PC-3 (cell line): ENCODE measurements at regions not wholly inside any gene's neighbourhood (a gene's known extent, or its start where the extent isn't known, plus 50 kb on each side); places are given as distances from the start of the nearest gene placed in this dataset.

ENCODE experiments used
- EZH2 ChIP-seq: fragments of 300-600 bp; sonication (generic); IDR thresholded peaks from one replicate; pipeline ENCODE4 v1.6.1; 2017; ENCODE audit warnings: antibody characterized with exemption, mild to moderate bottlenecking, low read length; ENCODE audit not compliant: unreplicated experiment
- TF ChIP-seq, protein P1 (sequence below): fragments of 300-600 bp; sonication (generic); conservative IDR thresholded peaks from 2 replicates; pipeline ENCODE4 v1.5.1; 2017; ENCODE audit warnings: antibody characterized with exemption, low read depth, mild to moderate bottlenecking, low read length

DNA sequence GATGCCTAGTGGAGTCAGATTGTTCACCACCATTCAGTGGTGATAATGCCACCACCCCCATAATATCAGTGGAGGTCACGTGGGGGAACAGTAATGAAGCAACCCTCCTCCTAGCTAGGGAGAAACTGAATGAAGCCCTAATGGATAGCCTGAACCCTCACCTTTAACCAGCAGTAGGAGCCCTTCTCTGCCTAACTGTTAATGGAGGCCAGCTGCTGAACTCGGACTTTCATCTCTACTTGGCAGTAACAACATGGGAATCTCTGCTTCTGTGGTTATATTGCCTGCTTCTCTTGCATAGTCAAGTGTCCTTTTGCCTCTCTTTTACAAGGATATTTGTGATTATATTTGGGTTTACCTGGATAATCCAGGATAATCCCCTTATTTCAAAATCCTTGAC is 1097.9 kb downstream of the REEP3 start:
- TF ChIP-seq, protein P1, sequence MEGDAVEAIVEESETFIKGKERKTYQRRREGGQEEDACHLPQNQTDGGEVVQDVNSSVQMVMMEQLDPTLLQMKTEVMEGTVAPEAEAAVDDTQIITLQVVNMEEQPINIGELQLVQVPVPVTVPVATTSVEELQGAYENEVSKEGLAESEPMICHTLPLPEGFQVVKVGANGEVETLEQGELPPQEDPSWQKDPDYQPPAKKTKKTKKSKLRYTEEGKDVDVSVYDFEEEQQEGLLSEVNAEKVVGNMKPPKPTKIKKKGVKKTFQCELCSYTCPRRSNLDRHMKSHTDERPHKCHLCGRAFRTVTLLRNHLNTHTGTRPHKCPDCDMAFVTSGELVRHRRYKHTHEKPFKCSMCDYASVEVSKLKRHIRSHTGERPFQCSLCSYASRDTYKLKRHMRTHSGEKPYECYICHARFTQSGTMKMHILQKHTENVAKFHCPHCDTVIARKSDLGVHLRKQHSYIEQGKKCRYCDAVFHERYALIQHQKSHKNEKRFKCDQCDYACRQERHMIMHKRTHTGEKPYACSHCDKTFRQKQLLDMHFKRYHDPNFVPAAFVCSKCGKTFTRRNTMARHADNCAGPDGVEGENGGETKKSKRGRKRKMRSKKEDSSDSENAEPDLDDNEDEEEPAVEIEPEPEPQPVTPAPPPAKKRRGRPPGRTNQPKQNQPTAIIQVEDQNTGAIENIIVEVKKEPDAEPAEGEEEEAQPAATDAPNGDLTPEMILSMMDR: no peak
- TF ChIP-seq EZH2: no peak
